GM12874 (cell line): ENCODE measurements at regions not wholly inside any gene's neighbourhood (a gene's known extent, or its start where the extent isn't known, plus 50 kb on each side); places are given as distances from the start of the nearest gene placed in this dataset.

ENCODE experiments used
- TF ChIP-seq, protein P1 (sequence below): IDR thresholded peaks from 2 replicates; pipeline ENCODE4 v1.5.1; 2011; ENCODE audit warnings: low read depth, mild to moderate bottlenecking, control low read depth, low read length, moderate library complexity; ENCODE audit not compliant: insufficient read depth

- TF ChIP-seq, protein P1, sequence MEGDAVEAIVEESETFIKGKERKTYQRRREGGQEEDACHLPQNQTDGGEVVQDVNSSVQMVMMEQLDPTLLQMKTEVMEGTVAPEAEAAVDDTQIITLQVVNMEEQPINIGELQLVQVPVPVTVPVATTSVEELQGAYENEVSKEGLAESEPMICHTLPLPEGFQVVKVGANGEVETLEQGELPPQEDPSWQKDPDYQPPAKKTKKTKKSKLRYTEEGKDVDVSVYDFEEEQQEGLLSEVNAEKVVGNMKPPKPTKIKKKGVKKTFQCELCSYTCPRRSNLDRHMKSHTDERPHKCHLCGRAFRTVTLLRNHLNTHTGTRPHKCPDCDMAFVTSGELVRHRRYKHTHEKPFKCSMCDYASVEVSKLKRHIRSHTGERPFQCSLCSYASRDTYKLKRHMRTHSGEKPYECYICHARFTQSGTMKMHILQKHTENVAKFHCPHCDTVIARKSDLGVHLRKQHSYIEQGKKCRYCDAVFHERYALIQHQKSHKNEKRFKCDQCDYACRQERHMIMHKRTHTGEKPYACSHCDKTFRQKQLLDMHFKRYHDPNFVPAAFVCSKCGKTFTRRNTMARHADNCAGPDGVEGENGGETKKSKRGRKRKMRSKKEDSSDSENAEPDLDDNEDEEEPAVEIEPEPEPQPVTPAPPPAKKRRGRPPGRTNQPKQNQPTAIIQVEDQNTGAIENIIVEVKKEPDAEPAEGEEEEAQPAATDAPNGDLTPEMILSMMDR: no peak
Measured at GRCh38 chr10:128281861-128282260, 155.6 kb upstream of the MKI67 start.

DNA sequence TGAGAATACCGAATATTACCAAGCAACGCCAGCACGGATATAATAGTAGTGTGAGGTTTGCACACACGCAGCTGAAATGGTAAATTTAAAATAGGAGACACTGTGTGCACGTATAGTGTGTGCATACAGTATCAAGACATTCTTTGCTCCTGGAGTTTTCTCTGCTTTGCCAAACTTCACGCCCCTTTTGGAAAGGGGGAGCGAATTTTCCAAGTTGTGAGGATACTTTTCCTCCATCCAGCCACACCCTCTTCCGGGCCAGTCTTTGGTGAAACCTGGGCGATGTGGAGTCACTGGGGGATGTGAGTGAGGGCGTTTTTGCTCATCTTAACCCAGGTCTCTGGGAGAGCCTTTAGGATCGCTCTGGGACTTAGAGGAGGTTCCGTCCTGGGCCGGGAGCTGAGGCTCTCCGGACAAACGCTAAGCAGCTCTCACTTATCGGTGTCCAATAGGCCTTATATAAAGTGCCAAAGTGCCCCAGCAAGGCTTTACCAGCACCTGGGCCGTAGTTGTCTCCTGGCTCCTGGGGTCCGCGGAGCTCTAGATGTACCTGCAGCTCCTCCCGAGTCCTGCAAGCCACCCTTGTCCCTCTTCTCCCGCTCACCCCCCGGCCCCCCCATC lies 160.0 kb upstream of the MKI67 start:
- TF ChIP-seq, protein P1: no peak

DNA sequence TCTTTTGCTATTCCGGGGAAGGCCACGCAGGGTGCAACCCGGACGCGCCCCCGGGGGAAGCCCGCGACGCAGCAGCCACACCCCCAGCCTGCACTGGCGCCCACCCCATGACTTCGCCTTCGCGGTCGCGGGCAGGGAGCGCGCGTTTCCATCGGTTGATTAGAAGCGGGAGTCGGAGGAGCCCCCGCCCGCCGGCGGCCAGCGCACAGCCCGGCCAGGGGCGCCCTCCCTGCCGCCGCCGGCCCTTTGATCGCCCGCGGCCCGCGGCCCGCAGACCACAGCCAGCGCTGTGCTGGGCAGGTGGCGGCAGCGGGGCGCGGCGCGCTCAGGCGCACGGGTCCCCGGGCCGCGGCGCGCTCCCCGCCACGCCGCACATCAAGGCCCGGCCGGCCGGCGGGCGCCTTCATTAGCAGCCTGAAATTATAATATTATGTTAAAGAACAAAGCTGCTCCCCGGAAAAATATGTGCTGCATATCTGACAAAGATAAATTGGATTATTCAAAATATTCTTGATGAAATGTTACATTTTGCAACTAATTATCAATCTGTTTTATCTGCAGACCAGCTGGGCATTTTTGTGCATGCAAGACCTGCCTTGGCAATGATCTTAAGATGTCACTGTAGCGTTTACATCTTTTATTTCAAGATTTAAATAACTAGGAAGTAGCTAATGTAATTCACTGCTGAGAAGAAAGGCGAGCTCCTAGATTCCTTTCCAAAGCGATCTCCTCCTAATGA lies 160.7 kb upstream of the MKI67 start:
- TF ChIP-seq, protein P1: no peak

- TF ChIP-seq, protein P1: no peak
Measured at GRCh38 chr10:128287921-128288320, 161.7 kb upstream of the MKI67 start.

GRCh38 chr10:128289621-128290020 lies 163.4 kb upstream of the MKI67 start:
- TF ChIP-seq, protein P1: no peak

- TF ChIP-seq, protein P1: no peak
Measured at GRCh38 chr10:128295003-128295402, 168.8 kb upstream of the MKI67 start.

- TF ChIP-seq, protein P1: no peak
Measured at GRCh38 chr10:128296253-128297007, 170.2 kb upstream of the MKI67 start.
